ENCODE measurements at regions not wholly inside any gene's neighbourhood (a gene's known extent, or its start where the extent isn't known, plus 50 kb on each side); places are given as distances from the start of the nearest gene placed in this dataset.

DNA sequence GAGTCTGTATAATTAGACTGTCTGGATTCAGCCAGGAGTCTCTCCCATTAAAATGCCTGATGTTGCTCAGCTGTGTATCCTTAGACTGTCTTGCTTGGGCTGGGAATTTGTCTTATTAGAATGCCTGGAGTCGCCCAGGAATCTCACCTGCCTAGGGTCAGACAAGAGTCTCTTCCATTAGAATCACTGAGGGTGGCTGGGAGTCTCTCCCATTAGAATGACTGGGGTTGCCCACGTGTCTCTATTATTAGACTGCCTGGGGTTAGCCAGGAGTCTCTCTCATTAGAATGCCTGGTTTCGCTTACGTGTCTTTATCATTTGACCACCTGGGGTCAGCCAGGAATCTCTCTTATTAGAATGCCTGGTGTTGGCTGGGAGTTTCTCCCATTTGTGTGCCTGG is 1450.0 kb downstream of the UQCRFS1 start:
- no peaks in the 10 kb centered on the region for H3K36me3 ChIP-seq (ENCODE audit: low read depth)
- H3F3A ChIP-seq (ENCODE audit: insufficient read depth, low read depth), result no peaks in the 10 kb centered on the region
- intact Hi-C loops (cut with micrococcal nuclease; ENCODE audit: unreplicated experiment), result no loop called here
- POLR2A ChIA-PET (ENCODE audit: unreplicated experiment), result no interaction called here
- no peaks in the 10 kb centered on the region for H3K9me3 ChIP-seq (ENCODE audit: insufficient read depth, low read depth)
- H3K79me2 ChIP-seq (ENCODE audit: low read depth), result no peaks in the 10 kb centered on the region
- no peak overlapping the region for H2AFZ ChIP-seq
- no peaks in the 10 kb centered on the region for H3K9me2 ChIP-seq (ENCODE audit: insufficient read depth)
- TF ChIP-seq EZH2 (IDR thresholded peaks at IDR 0.05; ENCODE audit: low read depth) (no peak), CTCF (conservative IDR thresholded peaks at IDR 0.05) (no peak)
- no peak overlapping the region for H3K4me2 ChIP-seq
- CTCF ChIA-PET, result no interaction called here
- no peaks in the 10 kb centered on the region; the same call in 1 of the 2 replicates for H4K20me1 ChIP-seq (ENCODE audit: insufficient read depth)
- H3K4me3 ChIP-seq, result no peak overlapping the region
- no TSS peak for BruUV-seq (replicated peaks)
- no peak overlapping the region for H3K27ac ChIP-seq
- DNase-seq, result no peak
- no peaks in the 10 kb centered on the region for H3K4me1 ChIP-seq (replicated peaks; ENCODE audit: insufficient read depth)
- no peaks in the 10 kb centered on the region for H3K27me3 ChIP-seq (ENCODE audit: insufficient read depth, low read depth)

- no peaks in the 10 kb centered on the region for H3K4me1 ChIP-seq (replicated peaks; ENCODE audit: insufficient read depth)
- H3K9me3 ChIP-seq (ENCODE audit: insufficient read depth, low read depth), result no peaks in the 10 kb centered on the region
- no peak for DNase-seq
- CTCF ChIA-PET, result no interaction called here
- no peak overlapping the region for H2AFZ ChIP-seq
- H3K79me2 ChIP-seq (ENCODE audit: low read depth), result no peaks in the 10 kb centered on the region
- intact Hi-C loops (cut with micrococcal nuclease; ENCODE audit: unreplicated experiment), result no loop called here
- no peak overlapping the region for H3K4me2 ChIP-seq
- H3K4me3 ChIP-seq, result no peak overlapping the region
- TF ChIP-seq EZH2 (IDR thresholded peaks at IDR 0.05; ENCODE audit: low read depth) (no peak), CTCF (conservative IDR thresholded peaks at IDR 0.05) (no peak)
- no TSS peak for BruUV-seq (replicated peaks)
- H3F3A ChIP-seq (ENCODE audit: insufficient read depth, low read depth), result no peaks in the 10 kb centered on the region
- POLR2A ChIA-PET (ENCODE audit: unreplicated experiment), result no interaction called here
- H3K27me3 ChIP-seq (ENCODE audit: insufficient read depth, low read depth), result no peaks in the 10 kb centered on the region
- H3K36me3 ChIP-seq (ENCODE audit: low read depth), result no peaks in the 10 kb centered on the region
- no peaks in the 10 kb centered on the region for H3K9me2 ChIP-seq (ENCODE audit: insufficient read depth)
- no peaks in the 10 kb centered on the region; the same call in 1 of the 2 replicates for H4K20me1 ChIP-seq (ENCODE audit: insufficient read depth)
- no peak overlapping the region for H3K27ac ChIP-seq
Measured at GRCh38 chr19:27759896-27760295, 1453.1 kb downstream of the UQCRFS1 start.

DNA sequence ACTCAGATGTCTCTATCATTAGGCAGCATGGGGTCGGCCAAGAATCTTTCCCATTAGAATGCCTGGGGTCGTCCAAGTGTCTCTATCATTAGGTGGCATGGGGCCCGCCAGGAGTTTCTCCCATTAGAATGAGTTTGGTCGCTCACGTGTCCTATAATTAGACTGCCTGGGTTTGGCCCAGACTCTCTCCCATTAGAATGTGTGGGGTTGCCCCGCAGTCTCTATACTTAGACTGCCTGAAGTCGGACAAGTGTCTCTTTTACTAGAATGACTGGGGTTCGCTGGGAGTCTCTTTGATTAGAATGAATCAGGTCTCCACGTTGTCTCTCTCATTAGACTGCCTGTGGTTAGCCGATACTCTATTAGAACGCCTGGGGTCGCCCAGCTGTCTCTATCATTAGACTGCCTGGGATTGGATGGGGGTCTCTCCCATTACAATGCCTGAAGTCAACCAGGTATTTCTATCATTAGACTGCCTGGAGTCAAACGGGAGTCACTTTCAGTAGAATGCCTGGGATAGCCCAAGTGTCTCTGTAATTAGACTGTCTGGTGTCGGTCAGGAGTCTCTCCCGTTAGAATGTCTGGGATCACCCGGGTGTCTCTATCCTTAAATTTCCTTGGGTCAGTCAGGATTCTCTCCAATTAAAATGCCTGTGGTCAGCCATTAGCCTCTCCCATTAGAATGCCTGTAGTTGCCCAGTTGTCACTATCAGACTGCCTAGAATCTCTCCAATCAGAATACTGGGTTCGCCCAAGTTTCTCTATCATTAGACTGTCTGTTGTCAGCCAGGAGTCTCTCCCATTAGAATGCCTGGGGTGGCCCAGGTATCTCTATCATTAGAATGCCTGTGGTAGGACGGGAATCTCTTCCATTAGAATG is 1454.1 kb downstream of the UQCRFS1 start:
- BruUV-seq (replicated peaks), result no TSS peak
- Histone ChIP-seq H3K4me2 (no peak overlapping the region), H3K4me3 (no peak overlapping the region), H3K4me1 (replicated peaks; ENCODE audit: insufficient read depth) (no peaks in the 10 kb centered on the region), H3K36me3 (ENCODE audit: low read depth) (no peaks in the 10 kb centered on the region), H3F3A (ENCODE audit: insufficient read depth, low read depth) (no peaks in the 10 kb centered on the region), H3K27me3 (ENCODE audit: insufficient read depth, low read depth) (no peaks in the 10 kb centered on the region), H3K27ac (no peak overlapping the region), H2AFZ (no peak overlapping the region), H3K9me3 (ENCODE audit: insufficient read depth, low read depth) (no peaks in the 10 kb centered on the region), H3K9me2 (ENCODE audit: insufficient read depth) (no peaks in the 10 kb centered on the region), H4K20me1 (ENCODE audit: insufficient read depth) (no peaks in the 10 kb centered on the region; the same call in 1 of the 2 replicates), H3K79me2 (ENCODE audit: low read depth) (no peaks in the 10 kb centered on the region)
- TF ChIP-seq EZH2 (IDR thresholded peaks at IDR 0.05; ENCODE audit: low read depth), result no peak
- no peak for TF ChIP-seq CTCF (conservative IDR thresholded peaks at IDR 0.05)
- ChIA-PET CTCF (no interaction called here), POLR2A (ENCODE audit: unreplicated experiment) (no interaction called here)
- no peak for DNase-seq
- intact Hi-C loops (cut with micrococcal nuclease; ENCODE audit: unreplicated experiment), result no loop called here

All from PC-9 (cell line).